HepG2 (cell line): ENCODE measurements at regions not wholly inside any gene's neighbourhood (a gene's known extent, or its start where the extent isn't known, plus 50 kb on each side); places are given as distances from the start of the nearest gene placed in this dataset.

Source experiments
- ATAD3A ChIP-seq: sonication (generic); formaldehyde crosslinking; IDR thresholded peaks from 2 replicates; pipeline ENCODE4 v1.4.0; 2020; ENCODE audit warnings: missing genetic modification reagents
- BORCS8-MEF2B ChIP-seq: sonication (generic); formaldehyde crosslinking; IDR thresholded peaks from 2 replicates; pipeline ENCODE4 v1.8.0; 2022; ENCODE audit warnings: mild to moderate bottlenecking, missing genetic modification reagents
- CREM ChIP-seq, 2 experiments: sonication (generic) in 1 of 2; formaldehyde crosslinking in 1 of 2; IDR thresholded peaks; 2 replicates each; pipeline versions ENCODE4 v1.4.0 to v1.6.1; 2016 to 2020; ENCODE audit warnings: antibody characterized with exemption in 1 of 2, mild to moderate bottlenecking in 1 of 2, missing genetic modification reagents in 1 of 2
- FOXJ3 ChIP-seq: sonication (generic); formaldehyde crosslinking; IDR thresholded peaks from 2 replicates; pipeline ENCODE4 v1.4.0; 2020; ENCODE audit warnings: missing genetic modification reagents, mild to moderate bottlenecking, borderline replicate concordance
- GABPA ChIP-seq, 2 experiments: IDR thresholded peaks; 2 replicates each; pipeline ENCODE4 v1.6.1; 2011 to 2016; ENCODE audit warnings: low read depth in 2 of 2, low read length in 1 of 2, missing biosample characterization in 1 of 2, missing genetic modification characterization in 1 of 2
- HOXA7 ChIP-seq: sonication (generic); formaldehyde crosslinking; IDR thresholded peaks from 2 replicates; pipeline ENCODE4 v1.8.1; 2022; ENCODE audit warnings: mild to moderate bottlenecking, missing genetic modification reagents, moderate library complexity
- KDM3A ChIP-seq: IDR thresholded peaks from 2 replicates; pipeline ENCODE4 v1.6.1; 2018; ENCODE audit warnings: low read depth, missing compliant biosample characterization
- MEIS1 ChIP-seq: sonication (generic); formaldehyde crosslinking; IDR thresholded peaks from 2 replicates; pipeline ENCODE4 v1.9.0; 2021; ENCODE audit warnings: mild to moderate bottlenecking, missing genetic modification reagents, moderate library complexity, borderline replicate concordance
- MXD3 ChIP-seq: IDR thresholded peaks from 2 replicates; pipeline ENCODE4 v1.6.1; 2016; ENCODE audit warnings: mild to moderate bottlenecking, missing biosample characterization, missing genetic modification reagents
- NR2F1 ChIP-seq, 2 experiments: fragments of 450-650 bp in 1 of 2; formaldehyde crosslinking in 1 of 2; IDR thresholded peaks; 2 replicates each; pipeline versions ENCODE4 v1.5.0 to v1.6.1; 2016 to 2020; ENCODE audit warnings: mild to moderate bottlenecking in 1 of 2, missing compliant biosample characterization in 1 of 2, missing genetic modification reagents in 1 of 2, moderate library complexity in 1 of 2
- PHF20 ChIP-seq: sonication (generic); formaldehyde crosslinking; IDR thresholded peaks from 2 replicates; pipeline ENCODE4 v1.5.0; 2020; ENCODE audit warnings: mild to moderate bottlenecking, missing genetic modification reagents
- RXRA ChIP-seq: sonication (generic); formaldehyde crosslinking; IDR thresholded peaks from 2 replicates; pipeline ENCODE4 v1.5.1; 2020; ENCODE audit warnings: missing genetic modification reagents
- RXRB ChIP-seq: IDR thresholded peaks from 2 replicates; pipeline ENCODE4 v1.6.1; 2016; ENCODE audit warnings: borderline replicate concordance, missing genetic modification reagents, missing compliant biosample characterization
- TCF7 ChIP-seq: sonication (generic); IDR thresholded peaks from 2 replicates; pipeline ENCODE4 v1.6.1; 2016; ENCODE audit warnings: antibody characterized with exemption, low read depth
- USF2 ChIP-seq, 2 experiments: sonication (generic) in 1 of 2; formaldehyde crosslinking in 1 of 2; IDR thresholded peaks; 2 replicates each; pipeline versions ENCODE4 v1.5.1 to v1.6.1; 2011 to 2020; ENCODE audit warnings: borderline replicate concordance in 1 of 2, low read depth in 1 of 2, low read length in 1 of 2, mild to moderate bottlenecking in 1 of 2, missing genetic modification reagents in 1 of 2, moderate library complexity in 1 of 2
- ZNF205 ChIP-seq: IDR thresholded peaks from 2 replicates; pipeline ENCODE4 v1.6.1; 2018; ENCODE audit warnings: missing biosample characterization, missing genetic modification reagents
- ZNF510 ChIP-seq: sonication (generic); formaldehyde crosslinking; IDR thresholded peaks from 2 replicates; pipeline ENCODE4 v1.4.0; 2020; ENCODE audit warnings: low read depth, mild to moderate bottlenecking, missing genetic modification reagents
- ZNF75D ChIP-seq: sonication (generic); formaldehyde crosslinking; IDR thresholded peaks from 2 replicates; pipeline ENCODE4 v1.8.1; 2023; ENCODE audit warnings: missing genetic modification reagents, mild to moderate bottlenecking, borderline replicate concordance
- TF ChIP-seq, protein P1 (sequence below): sonication (generic); formaldehyde crosslinking; IDR thresholded peaks from 2 replicates; pipeline ENCODE4 v1.5.1; 2020; ENCODE audit warnings: missing genetic modification reagents, mild to moderate bottlenecking, borderline replicate concordance

GRCh38 chr6:141877275-141877983 lies 255.3 kb upstream of the GJE1 start (continued):
- no peak for TF ChIP-seq HOXA7 (CRISPR knock-in tag)
- TF ChIP-seq CREM (IDR thresholded peaks at IDR 0.05) = no peak
- TF ChIP-seq CREM (CRISPR knock-in tag; IDR thresholded peaks at IDR 0.05) = no peak
- 0 out of 2 replicates have a peak, but pooled peaks have one; percentile 23 for TF ChIP-seq TCF7
- TF ChIP-seq MEIS1 (CRISPR knock-in tag) = no peak
- peak; percentile 15 to 31; a peak in 1 of 4 replicates for TF ChIP-seq NR2F1 (CRISPR knock-in tag; IDR thresholded peaks at IDR 0.05)
- peak; percentile 74 for TF ChIP-seq RXRB
- TF ChIP-seq KDM3A = 0 out of 2 replicates have a peak, but pooled peaks have one; percentile 46
- no peak for TF ChIP-seq MXD3 (CRISPR knock-in tag)
- no peak for TF ChIP-seq ZNF205
- TF ChIP-seq, protein P1, sequence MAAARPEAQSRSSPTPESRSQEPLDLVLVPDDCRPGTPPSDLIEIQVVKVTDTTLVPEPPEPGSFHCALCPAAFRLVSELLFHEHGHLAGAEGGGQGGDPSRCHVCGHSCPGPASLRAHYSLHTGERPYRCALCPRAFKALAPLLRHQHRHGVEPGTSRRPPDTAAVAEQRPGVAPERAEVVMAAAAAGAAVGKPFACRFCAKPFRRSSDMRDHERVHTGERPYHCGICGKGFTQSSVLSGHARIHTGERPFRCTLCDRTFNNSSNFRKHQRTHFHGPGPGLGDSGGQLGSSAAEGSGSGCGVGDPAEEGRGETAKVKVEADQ (CRISPR knock-in tag) = no peak
- no peak for TF ChIP-seq ZNF510 (CRISPR knock-in tag)
- no peak for TF ChIP-seq BORCS8-MEF2B (CRISPR knock-in tag)
- TF ChIP-seq GABPA (IDR thresholded peaks at IDR 0.05; ENCODE audit: low read depth, low read length) = no peak
- TF ChIP-seq GABPA (CRISPR knock-in tag; IDR thresholded peaks at IDR 0.05; ENCODE audit: low read depth) = peak; percentile 50; the same call in 1 of the 2 replicates
- no peak for TF ChIP-seq ZNF75D
- TF ChIP-seq ATAD3A (CRISPR knock-in tag) = no peak
- no peak for TF ChIP-seq RXRA
- TF ChIP-seq FOXJ3 (CRISPR knock-in tag) = peak; percentile 71; the same call in 1 of the 2 replicates
- TF ChIP-seq USF2 (IDR thresholded peaks at IDR 0.05; ENCODE audit: low read depth, low read length) = no peak
- no peak for TF ChIP-seq USF2 (CRISPR knock-in tag; IDR thresholded peaks at IDR 0.05; ENCODE audit: borderline replicate concordance)
- TF ChIP-seq PHF20 (CRISPR knock-in tag) = no peak
